ENCODE measurements at regions not wholly inside any gene's neighbourhood (a gene's known extent, or its start where the extent isn't known, plus 50 kb on each side); places are given as distances from the start of the nearest gene placed in this dataset.
"Not testable (repeated sequence)": the region's sequence is repeated elsewhere in the genome, so short reads cannot be mapped to it uniquely, and the experiment has no call there.

GRCh38 chr16:66115373-66115772 lies 251.1 kb upstream of the CDH5 start:
- Mint-ChIP-seq H3K9me3 (no peaks in the 10 kb centered on the region), H3K4me3 (no peak overlapping the region), H3K27ac (no peak overlapping the region), H3K36me3 (ENCODE audit: low read depth) (no peaks in the 10 kb centered on the region), H3K4me1 (ENCODE audit: low read depth) (no peaks in the 10 kb centered on the region), H3K27me3 (peaks cover 5% of the 10 kb centered on the region)
- DNase-seq: no peak

DNA sequence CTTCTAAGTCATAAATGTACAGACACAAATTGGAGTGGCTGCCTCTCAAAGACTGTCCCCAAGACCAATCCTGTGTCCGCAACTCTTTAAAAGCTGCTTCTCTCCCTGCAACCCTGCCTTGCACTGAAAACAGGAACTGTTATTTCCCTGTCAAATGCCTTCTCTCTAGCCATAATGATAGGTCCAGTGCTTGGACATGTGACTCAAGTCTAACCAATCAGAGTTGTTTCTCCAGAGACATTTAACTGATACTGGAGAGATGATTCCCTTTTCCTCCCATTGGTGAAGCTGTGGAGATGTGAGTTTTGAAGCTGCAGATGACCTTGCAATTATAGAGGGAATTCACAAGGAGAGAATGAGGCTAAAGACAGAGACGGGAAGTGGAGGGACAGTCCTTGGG lies 253.3 kb upstream of the CDH5 start:
- no peak for DNase-seq
- H3K4me3 Mint-ChIP-seq: no peak overlapping the region
- H3K36me3 Mint-ChIP-seq (ENCODE audit: low read depth): no peaks in the 10 kb centered on the region
- no peak overlapping the region for H3K27ac Mint-ChIP-seq
- H3K9me3 Mint-ChIP-seq: no peaks in the 10 kb centered on the region
- no peaks in the 10 kb centered on the region for H3K4me1 Mint-ChIP-seq (ENCODE audit: low read depth)
- H3K27me3 Mint-ChIP-seq: peaks cover 2% of the 10 kb centered on the region

DNA sequence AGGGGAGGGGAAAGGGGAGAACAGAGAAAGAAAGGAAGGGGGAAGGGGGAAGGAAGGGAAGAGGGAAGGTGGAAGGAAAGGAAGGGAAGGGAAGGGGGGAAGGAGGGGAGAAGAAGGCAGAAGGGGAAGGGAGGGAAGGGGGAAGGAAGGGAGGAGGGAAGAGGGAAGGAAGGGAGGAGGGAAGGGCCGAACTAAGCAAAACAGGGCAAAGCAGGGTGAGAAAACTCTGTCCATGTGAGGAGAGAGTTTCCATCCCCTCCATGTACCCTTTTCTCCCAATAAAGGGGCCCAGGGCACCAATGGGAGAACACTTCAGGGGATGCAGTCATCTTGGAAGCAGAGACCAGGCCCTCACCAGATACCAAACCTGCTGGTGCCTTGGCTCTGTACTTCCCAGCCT lies 256.8 kb upstream of the CDH5 start:
- no peaks in the 10 kb centered on the region for H3K9me3 Mint-ChIP-seq
- H3K27me3 Mint-ChIP-seq: peaks cover 2% of the 10 kb centered on the region
- no peaks in the 10 kb centered on the region for H3K36me3 Mint-ChIP-seq (ENCODE audit: low read depth)
- DNase-seq: no peak
- no peak overlapping the region for H3K27ac Mint-ChIP-seq
- no peak overlapping the region for H3K4me3 Mint-ChIP-seq
- H3K4me1 Mint-ChIP-seq (ENCODE audit: low read depth): no peaks in the 10 kb centered on the region

DNA sequence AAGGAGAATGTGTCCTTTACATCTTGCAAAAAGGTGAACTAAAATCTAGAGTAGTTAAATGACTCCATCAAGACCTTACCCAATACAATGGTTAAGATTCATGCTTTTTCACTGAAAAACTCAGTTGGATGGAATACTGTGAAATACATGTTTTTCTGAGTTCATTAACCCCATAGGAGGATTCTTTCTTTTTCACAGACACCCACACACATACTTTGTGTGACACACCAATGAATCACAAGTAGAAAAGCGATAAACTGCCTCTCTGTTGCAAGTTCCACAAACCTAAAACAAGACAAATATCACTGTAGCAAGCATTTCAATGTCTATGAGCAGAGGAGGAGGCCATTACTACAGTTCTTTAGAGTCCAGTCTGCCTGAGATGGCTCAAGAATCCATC lies 258.8 kb upstream of the CDH5 start:
- Mint-ChIP-seq H3K36me3 (ENCODE audit: low read depth) (no peaks in the 10 kb centered on the region), H3K4me3 (no peak overlapping the region), H3K27me3 (peaks cover 2% of the 10 kb centered on the region), H3K4me1 (ENCODE audit: low read depth) (no peaks in the 10 kb centered on the region), H3K9me3 (no peaks in the 10 kb centered on the region), H3K27ac (no peak overlapping the region)
- no peak for DNase-seq

DNA sequence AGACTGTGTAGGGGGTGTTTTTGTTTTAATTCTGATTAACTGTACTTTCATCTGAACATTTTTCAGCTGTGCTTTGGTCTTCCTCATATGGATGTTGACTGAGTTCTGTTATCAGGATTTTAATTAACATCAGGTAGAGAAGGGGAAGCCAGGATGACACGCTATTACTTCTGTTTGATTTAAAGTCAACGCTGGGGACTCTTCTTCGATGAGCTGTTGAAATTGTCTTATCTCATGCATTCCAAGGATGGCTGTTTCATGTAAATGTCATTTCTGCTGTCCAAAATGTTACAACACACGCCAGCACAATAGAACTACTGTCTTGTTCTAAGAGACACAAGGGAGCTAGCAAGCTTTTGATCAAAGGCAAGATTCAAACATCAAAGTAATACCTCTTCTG lies 263.3 kb upstream of the CDH5 start:
- Mint-ChIP-seq H3K9me3 (no peaks in the 10 kb centered on the region), H3K36me3 (ENCODE audit: low read depth) (no peaks in the 10 kb centered on the region), H3K27me3 (peaks cover 4% of the 10 kb centered on the region), H3K4me3 (no peak overlapping the region), H3K4me1 (ENCODE audit: low read depth) (no peaks in the 10 kb centered on the region), H3K27ac (no peak overlapping the region)
- no peak for DNase-seq

- H3K4me3 Mint-ChIP-seq: no peak overlapping the region
- H3K27me3 Mint-ChIP-seq: peaks cover 12% of the 10 kb centered on the region
- H3K9me3 Mint-ChIP-seq: no peaks in the 10 kb centered on the region
- H3K27ac Mint-ChIP-seq: no peak overlapping the region
- no peak for DNase-seq
- H3K36me3 Mint-ChIP-seq (ENCODE audit: low read depth): no peaks in the 10 kb centered on the region
- H3K4me1 Mint-ChIP-seq (ENCODE audit: low read depth): no peaks in the 10 kb centered on the region
These were observed 267.2 kb upstream of the CDH5 start for GRCh38 chr16:66099306-66099705.

- H3K9me3 Mint-ChIP-seq: no peaks in the 10 kb centered on the region
- H3K36me3 Mint-ChIP-seq (ENCODE audit: low read depth): no peaks in the 10 kb centered on the region
- no peak overlapping the region for H3K27ac Mint-ChIP-seq
These were observed 268.7 kb upstream of the CDH5 start for GRCh38 chr16:66097751-66098150.

GRCh38 chr16:66095676-66096075 lies 270.8 kb upstream of the CDH5 start:
- Mint-ChIP-seq H3K9me3 (no peaks in the 10 kb centered on the region), H3K4me1 (ENCODE audit: low read depth) (no peaks in the 10 kb centered on the region), H3K27me3 (peaks cover 12% of the 10 kb centered on the region), H3K4me3 (no peak overlapping the region), H3K27ac (no peak overlapping the region), H3K36me3 (ENCODE audit: low read depth) (no peaks in the 10 kb centered on the region)
- no peak for DNase-seq

More at GRCh38 chr16:66097751-66098150, 268.7 kb upstream of the CDH5 start:
- DNase-seq: no peak
- H3K4me1 Mint-ChIP-seq (ENCODE audit: low read depth): no peaks in the 10 kb centered on the region
- H3K27me3 Mint-ChIP-seq: peaks cover 12% of the 10 kb centered on the region
- no peak overlapping the region for H3K4me3 Mint-ChIP-seq

- H3K36me3 Mint-ChIP-seq (ENCODE audit: low read depth): no peaks in the 10 kb centered on the region
- H3K27ac Mint-ChIP-seq: no peak overlapping the region
- H3K9me3 Mint-ChIP-seq: no peaks in the 10 kb centered on the region
- H3K27me3 Mint-ChIP-seq: peaks cover 7% of the 10 kb centered on the region
- H3K4me3 Mint-ChIP-seq: no peak overlapping the region
- no peak for DNase-seq
- no peaks in the 10 kb centered on the region for H3K4me1 Mint-ChIP-seq (ENCODE audit: low read depth)
These were observed 273.3 kb upstream of the CDH5 start for GRCh38 chr16:66093191-66093590.

- H3K27me3 Mint-ChIP-seq: no peaks in the 10 kb centered on the region
- H3K4me1 Mint-ChIP-seq (ENCODE audit: low read depth): no peaks in the 10 kb centered on the region
- H3K4me3 Mint-ChIP-seq: no peak overlapping the region
- H3K36me3 Mint-ChIP-seq (ENCODE audit: low read depth): no peaks in the 10 kb centered on the region
- DNase-seq: no peak
- H3K27ac Mint-ChIP-seq: no peak overlapping the region
- no peaks in the 10 kb centered on the region for H3K9me3 Mint-ChIP-seq
These were observed 275.0 kb upstream of the CDH5 start for GRCh38 chr16:66091471-66091891.

GRCh38 chr16:66088681-66089080 lies 277.8 kb upstream of the CDH5 start:
- no peaks in the 10 kb centered on the region for H3K4me1 Mint-ChIP-seq (ENCODE audit: low read depth)
- no peak overlapping the region for H3K27ac Mint-ChIP-seq
- no peaks in the 10 kb centered on the region for H3K27me3 Mint-ChIP-seq
- H3K4me3 Mint-ChIP-seq: no peak overlapping the region
- H3K9me3 Mint-ChIP-seq: peaks cover 2% of the 10 kb centered on the region
- no peaks in the 10 kb centered on the region for H3K36me3 Mint-ChIP-seq (ENCODE audit: low read depth)
- DNase-seq: no peak

DNA sequence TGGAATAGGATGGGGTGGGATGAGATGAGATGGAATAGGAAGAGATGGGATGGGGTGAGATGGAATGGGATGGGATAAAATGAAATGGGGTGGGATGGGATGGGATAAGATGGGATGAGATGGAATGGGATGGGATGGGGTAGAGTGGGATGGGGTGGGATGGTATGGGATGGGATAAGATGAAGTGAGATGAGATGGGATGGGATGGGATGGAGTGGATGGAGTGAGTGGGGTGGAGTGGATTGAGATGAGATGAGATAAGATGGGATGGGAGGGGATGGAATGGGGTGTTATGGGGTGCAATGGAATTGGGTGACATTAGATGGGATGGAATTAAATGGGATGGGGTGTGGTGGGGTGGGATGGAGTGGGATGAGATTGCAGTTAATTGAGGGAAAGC lies 279.2 kb upstream of the CDH5 start:
- H3K27me3 Mint-ChIP-seq: no peaks in the 10 kb centered on the region
- H3K9me3 Mint-ChIP-seq: peaks cover 2% of the 10 kb centered on the region
- no peaks in the 10 kb centered on the region for H3K36me3 Mint-ChIP-seq (ENCODE audit: low read depth)
- H3K27ac Mint-ChIP-seq: no peak overlapping the region
- DNase-seq: no peak
- no peaks in the 10 kb centered on the region for H3K4me1 Mint-ChIP-seq (ENCODE audit: low read depth)
- no peak overlapping the region for H3K4me3 Mint-ChIP-seq

GRCh38 chr16:66085651-66086050 lies 280.8 kb upstream of the CDH5 start:
- no peak for DNase-seq

GRCh38 chr16:66084731-66085130 lies 281.8 kb upstream of the CDH5 start:
- H3K27ac Mint-ChIP-seq; H3K4me1 Mint-ChIP-seq (ENCODE audit: low read depth); H3K4me3 Mint-ChIP-seq; DNase-seq; H3K27me3 Mint-ChIP-seq; H3K36me3 Mint-ChIP-seq (ENCODE audit: low read depth); H3K9me3 Mint-ChIP-seq: not testable (repeated sequence)

More at GRCh38 chr16:66085651-66086050, 280.8 kb upstream of the CDH5 start:
- no peaks in the 10 kb centered on the region for H3K36me3 Mint-ChIP-seq (ENCODE audit: low read depth)
- H3K4me1 Mint-ChIP-seq (ENCODE audit: low read depth): no peaks in the 10 kb centered on the region
- H3K4me3 Mint-ChIP-seq: no peak overlapping the region
- H3K27ac Mint-ChIP-seq: no peak overlapping the region
- peaks cover 2% of the 10 kb centered on the region for H3K9me3 Mint-ChIP-seq
- peaks cover 4% of the 10 kb centered on the region for H3K27me3 Mint-ChIP-seq

DNA sequence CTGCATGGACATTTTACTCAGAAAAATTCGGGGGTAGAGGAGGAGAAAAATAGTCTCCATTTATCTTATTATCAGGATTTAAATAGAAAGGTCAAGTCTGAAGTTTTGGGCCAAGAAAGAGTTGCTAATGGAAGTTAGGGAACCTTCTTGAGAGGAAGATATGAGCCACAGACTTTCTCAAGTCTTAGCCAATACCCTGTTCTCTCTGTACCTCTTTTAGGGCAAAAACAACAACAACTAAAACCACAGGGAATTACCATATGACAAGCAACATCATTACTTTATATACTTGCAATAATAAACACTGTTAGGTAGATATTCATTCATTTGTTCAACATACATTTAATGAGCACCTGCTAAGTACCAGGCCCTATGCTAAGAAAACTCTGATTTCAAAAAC lies 282.2 kb upstream of the CDH5 start:
- H3K36me3 Mint-ChIP-seq (ENCODE audit: low read depth): no peaks in the 10 kb centered on the region
- H3K27ac Mint-ChIP-seq: no peak overlapping the region
- DNase-seq: no peak
- no peaks in the 10 kb centered on the region for H3K4me1 Mint-ChIP-seq (ENCODE audit: low read depth)
- H3K27me3 Mint-ChIP-seq: peaks cover 10% of the 10 kb centered on the region
- peaks cover 2% of the 10 kb centered on the region for H3K9me3 Mint-ChIP-seq
- H3K4me3 Mint-ChIP-seq: no peak overlapping the region

DNA sequence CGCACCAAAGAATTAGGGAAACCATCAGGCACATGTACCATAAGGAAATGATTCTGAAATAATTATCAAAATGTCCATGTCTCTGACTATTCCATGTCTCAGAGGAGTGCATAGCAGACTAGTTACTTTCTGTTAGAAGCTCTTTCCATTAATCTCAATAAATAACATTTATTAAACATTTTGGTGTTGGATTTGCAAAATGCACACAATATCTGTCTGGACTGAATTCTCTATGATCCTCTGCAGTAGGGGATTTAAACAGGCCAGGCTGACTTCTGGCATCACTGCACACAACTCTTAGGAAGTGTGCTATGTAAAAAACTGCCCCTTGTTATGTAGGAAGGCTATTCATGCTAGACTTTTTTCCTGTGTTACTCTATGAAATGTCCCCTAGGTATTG lies 283.3 kb upstream of the CDH5 start:
- DNase-seq: no peak
- H3K4me3 Mint-ChIP-seq: no peak overlapping the region
- H3K9me3 Mint-ChIP-seq: peaks cover 2% of the 10 kb centered on the region
- H3K36me3 Mint-ChIP-seq (ENCODE audit: low read depth): no peaks in the 10 kb centered on the region
- H3K4me1 Mint-ChIP-seq (ENCODE audit: low read depth): no peaks in the 10 kb centered on the region
- H3K27ac Mint-ChIP-seq: no peak overlapping the region
- peaks cover 18% of the 10 kb centered on the region for H3K27me3 Mint-ChIP-seq
